HG02623 (cell line): ENCODE measurements at regions not wholly inside any gene's neighbourhood (a gene's known extent, or its start where the extent isn't known, plus 50 kb on each side); places are given as distances from the start of the nearest gene placed in this dataset.

ENCODE experiments used
- ATAC-seq: cut with Tn5 transposase; IDR thresholded peaks from one replicate; pipeline ENCODE4 v1.9.1; 2021; ENCODE audit warnings: moderate library complexity; ENCODE audit not compliant: unreplicated experiment

DNA sequence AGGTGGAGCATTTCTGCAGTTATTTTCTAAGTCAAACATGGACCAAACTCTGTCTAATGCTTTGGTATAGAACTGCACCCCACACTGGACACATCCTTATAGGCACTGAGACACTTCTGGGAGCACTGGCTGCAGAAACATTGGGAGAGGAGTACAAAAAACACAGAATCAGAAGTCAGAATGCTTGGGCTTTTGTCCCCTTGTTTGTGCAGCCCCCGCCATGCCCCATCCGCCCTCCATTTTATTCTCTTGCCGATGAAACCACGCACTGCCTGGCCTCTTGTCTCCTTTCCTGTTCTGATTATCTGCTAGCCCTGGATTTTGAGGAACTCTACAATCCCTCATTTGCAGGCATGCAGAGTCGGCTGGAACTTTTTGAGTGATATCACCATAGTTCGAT, 1201.2 kb downstream of the TBC1D22A start:
- ATAC-seq = no peak

DNA sequence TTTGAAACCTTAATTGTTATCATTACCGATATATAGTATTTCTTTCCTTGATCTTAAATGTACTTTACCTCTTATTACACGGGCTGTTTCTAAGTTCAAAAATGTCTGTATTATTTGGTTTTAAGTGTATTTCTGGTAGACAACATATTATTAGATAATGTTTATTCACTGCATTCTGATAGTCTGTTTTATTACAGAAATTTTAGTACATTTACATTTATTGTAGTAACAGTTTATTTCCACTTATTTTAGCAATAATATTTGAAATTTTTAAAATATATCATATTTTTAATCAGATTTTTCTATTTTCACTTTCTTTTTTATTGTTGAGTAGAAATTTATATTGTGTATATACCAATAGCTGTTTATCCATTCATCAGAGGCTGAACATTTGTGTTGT, 1195.2 kb downstream of the TBC1D22A start:
- ATAC-seq = no peak

DNA sequence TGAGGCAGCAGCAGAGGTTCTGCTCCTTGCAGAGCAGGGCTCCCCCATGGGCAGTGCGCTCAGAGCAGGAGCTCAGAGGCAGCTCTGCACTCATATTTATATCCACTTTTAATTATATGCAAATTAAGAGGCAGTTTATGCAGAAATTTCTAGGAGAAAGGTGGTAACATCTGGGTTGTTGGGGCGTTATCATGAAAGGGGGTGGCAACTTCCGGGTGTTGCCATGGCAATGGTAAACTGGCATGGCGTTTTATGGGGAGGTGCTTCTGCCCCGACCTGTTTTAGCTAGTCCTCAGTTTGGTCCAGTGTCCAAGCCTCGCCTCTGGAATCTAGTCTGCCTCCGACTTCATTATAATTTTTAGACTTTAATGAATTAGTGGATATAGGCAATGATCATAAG, 1191.7 kb downstream of the TBC1D22A start:
- ATAC-seq = no peak

DNA sequence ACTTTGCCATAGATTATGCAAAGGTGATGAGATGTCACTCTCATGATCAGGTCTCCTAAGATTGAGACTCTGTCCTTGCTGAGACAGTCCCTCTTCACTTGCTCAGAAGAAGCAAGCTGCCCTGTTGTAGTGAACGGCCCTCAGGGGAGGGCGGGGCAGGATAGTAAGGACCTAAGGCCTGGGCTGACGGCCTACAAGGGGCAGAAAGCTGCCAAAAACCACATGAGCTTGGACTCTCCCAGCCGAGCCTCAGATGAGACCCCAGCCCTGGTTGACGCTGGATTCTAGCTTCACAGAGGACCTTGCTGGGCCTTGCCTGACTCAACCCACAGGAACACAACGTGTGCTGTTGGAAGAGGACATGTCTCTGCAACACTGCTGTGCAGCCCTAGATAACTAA, 1182.5 kb downstream of the TBC1D22A start:
- no peak for ATAC-seq

DNA sequence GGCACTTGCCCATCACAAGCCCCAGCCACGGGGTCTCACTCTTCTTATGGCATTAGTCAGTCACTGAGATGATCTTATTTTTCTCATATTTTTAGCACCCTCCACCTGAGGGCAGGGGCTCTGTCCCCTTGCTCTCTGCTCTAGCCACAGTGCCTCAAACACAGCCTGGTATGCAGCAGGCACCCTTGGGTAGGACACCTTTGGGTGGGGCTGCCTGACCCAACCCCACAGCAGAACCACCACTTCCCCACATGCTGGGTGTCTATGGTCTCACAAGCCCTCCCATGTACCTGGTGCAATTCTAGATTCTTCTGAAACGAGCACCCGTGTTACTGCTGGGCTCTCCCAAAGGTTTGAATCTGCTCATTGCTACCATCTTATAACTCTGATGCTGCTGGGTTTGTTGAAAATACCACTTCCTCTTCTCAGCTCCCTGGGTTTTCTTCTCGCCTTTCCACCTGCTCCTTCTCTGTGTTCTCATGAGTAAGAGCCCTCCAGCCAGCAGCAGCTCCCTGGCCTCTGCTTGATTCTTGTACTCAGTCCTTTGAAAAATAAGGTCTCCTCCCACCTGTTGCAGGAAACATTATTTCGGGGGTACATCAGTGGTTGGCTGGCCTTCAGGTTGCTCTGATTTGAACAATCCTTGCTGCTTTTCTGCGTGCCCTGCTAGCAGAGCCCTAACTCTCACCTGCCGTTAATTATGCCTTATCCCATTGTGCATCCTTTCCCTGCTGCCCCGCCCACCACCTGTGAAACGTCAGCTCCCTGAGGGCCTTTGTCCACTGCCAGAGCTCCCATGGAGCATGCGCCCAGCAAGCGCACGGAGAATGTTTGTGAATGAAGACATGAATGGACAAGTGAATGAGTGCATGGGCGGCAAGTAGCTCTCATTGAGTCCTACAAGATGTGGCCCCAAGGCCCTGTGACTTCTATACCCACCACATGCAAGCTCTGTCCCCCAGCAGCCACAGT, 1181.6 kb downstream of the TBC1D22A start:
- no peak for ATAC-seq

DNA sequence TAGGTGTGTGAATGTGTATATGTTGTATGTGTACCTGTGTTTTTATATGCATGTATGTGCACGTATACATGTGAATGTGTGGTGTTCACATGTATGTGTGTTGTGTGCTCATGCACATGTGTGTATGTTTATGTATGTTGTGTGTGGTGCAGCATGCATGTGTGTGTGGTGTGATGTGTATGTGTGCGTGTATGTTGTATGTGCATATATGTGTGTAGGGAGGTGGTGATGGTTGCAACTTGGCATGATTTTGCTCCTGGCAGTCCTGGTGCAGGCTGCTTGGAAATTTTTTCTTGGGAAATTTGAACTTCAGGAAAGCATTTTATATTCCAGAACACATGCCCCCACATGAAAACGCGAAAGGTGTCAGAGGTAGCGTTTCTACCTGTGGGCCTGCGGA, 1177.8 kb downstream of the TBC1D22A start:
- no peak for ATAC-seq

DNA sequence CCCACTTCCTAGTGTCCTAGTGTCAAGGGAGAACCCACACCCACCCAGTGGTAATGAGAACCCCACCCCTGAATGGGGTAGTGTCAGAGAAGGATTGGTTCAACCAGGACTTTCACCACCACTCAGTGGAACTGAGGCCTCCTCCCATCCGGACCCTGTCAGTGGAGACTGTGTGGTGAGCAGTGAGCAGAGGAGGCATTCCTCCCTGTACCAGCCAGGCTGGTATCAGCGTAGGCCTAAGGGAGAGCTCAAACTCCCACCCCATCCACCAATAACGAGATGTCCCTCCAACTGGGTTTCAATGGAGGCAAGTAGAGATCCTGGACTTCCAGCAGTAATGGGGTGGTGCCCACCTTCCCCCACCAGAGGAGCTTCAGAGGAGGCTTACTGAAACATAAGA, 1171.4 kb downstream of the TBC1D22A start:
- no peak for ATAC-seq

DNA sequence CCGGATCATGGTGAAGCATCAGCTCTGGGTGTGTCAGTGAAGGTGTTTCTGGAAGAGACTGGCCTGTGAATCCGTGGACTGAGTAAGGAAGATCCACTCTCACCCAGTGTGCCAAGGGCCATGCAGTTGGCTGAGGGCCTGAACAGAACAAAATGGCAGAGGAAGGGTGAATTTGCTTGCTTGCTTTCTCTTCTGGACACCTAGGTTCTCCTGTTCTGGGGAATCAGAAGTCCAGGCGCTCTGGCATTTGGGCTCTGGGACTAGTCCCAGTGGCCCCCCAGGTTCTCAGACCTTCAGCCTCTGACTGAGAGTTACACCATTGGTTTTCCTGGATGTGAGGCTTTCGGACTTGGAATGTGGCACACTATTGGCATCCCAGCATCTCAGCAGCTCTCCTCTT, 1170.8 kb downstream of the TBC1D22A start:
- ATAC-seq = no peak

DNA sequence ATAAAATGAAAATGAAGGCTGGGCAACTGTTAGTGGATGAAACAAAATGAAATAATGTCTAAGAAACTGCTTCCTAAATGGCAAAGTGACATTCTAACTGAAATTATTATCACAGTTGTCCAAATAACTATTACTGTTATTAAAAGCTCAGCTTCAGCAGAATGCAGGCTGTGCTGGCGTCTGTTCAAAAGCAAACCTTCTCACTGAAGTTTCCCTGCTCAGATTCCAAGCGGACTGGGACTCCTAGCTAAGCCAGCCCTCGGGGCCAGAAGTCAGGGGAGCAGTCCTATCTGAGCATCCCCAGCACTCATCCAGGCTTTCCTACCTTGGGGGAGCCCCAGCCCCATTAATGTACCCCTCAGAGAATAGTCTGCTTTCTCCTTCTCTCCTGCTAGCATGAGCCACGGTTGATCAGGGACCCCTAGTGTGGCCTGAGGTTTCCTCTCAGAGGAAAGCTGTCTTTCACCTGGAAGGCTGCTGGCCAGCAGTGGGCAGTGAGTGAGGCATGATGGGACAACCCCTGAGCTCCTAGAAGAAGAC, 1167.3 kb downstream of the TBC1D22A start:
- no peak for ATAC-seq

DNA sequence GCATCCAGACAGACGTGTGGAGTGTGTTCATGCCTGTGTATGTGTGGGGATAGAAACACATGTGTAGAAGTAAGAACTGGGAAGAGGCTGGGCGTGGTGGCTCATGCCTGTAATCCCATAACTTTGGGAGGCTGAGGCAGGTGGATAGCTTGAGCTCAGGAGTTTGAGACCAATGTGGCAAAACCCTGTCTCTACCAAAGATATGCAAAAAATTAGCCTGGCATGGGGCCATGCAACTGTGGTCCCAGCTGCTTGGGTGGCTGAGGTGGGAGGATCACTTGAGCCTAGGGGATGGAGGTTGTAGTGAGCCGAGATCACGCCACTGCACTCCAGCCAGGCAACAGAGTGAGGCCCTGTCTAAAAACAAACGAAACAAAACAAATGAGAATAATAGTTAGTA, 1166.6 kb downstream of the TBC1D22A start:
- no peak for ATAC-seq

DNA sequence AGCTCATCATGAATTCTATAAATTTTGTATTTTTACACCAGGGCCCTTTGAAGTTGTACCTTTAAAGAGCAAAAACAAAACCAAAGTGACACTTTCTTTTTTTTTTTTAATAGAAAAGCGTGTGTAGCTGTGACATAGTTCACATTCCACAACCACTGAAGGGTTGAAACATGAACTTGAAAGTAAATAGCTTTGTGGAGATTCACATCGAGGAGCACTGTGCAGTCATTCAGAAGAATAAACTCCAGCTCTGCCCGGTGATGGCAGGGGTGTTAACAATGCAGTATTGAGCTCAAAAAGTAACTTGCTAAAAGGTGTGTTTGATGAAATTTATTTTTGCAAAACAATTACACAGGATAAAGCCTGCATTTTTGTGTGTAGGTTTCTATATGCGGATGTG, 1166.2 kb downstream of the TBC1D22A start:
- no peak for ATAC-seq

DNA sequence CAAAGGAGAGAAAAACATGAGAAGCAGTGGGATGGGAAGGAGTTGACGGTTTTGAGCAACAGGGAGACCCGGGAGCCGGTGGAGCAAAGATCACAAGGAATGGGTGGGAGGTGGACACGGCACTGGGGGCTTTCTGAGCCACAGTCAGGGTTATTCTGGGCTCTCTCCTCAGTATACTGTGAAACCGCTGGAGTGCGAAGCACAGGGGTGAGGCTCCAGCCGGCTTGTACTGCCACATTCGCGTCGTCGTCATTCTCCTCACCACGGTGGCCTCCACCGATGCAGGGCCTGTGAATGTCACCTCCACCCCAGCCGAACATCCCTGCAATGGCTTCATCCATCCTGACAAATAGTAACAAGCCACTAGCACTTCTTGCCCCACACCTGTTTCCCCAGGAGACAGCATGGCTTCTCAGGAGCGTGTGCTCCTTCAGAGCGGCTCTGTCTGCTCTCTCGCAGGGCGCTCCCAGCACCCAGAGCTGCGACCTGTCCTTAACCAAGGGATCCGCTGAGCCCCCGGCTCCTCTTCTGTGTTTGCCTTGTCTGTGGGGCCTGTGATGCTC, 1165.3 kb downstream of the TBC1D22A start:
- ATAC-seq = no peak

DNA sequence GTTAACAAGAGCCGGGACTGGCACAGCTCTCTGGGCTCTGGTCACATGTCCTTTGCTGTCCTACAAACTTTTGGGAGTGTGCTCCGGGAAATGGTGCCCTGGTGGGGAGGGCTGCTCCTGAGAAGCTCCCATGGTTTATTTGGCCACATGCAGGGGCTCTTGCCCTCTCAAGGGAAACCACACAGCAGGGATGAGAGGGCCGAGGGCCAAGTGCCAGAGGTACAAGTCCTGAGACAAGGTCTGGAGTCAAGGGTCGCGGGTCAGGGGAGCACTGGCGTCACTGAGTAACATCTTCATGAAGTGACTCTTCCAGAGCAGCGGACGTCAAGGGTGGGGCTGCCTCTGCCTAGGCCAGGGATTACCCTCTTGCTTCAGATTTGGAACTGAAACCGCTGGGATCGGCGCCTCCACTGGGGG, 1160.6 kb downstream of the TBC1D22A start:
- no peak for ATAC-seq

DNA sequence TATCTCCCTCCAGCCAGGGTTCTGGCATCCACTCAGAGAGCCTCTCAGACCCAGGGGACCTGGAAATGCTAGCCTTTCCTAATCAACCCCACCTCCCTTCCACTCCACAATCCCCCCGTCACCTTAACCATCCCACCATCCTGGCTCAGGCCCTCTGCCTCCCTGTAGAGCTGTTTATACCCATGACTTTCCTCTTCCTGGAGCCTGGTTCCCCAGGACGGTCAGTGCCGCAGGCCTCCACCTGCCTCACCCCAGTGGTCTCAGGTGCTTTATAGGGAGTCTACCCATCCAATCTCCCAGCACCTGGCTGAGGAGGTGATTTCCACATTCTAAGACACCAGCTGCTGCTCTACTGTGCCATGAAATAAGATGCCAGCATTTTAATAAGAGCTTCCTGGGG, 1159.5 kb downstream of the TBC1D22A start:
- ATAC-seq = no peak

DNA sequence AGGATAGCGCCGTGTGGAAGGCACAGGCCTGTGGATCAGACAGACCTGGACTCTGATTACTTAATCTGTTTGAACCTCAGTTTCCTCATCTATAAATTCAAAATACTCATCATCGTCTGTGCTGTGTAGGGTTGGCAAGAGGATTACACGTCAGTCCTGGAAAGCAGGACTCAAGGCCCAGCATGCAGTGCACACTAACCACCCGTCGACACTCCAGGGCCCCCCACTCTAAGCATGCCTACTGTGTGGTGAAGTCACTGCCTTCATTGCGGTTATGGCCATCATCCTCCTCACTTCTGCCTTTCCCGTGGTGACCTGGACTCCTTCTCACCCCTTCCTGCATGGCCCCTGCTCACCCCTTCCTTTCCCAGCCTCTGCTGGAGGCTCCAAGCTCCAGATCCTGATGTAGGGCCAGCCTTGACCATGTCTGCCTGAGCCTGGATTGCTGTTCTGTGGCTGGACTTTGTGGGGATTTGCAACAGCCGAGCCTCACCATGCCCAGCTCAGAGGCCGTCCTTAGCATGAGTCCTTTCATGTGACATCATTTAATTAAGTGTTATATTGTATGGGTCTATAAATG, 1158.0 kb downstream of the TBC1D22A start:
- ATAC-seq = no peak

DNA sequence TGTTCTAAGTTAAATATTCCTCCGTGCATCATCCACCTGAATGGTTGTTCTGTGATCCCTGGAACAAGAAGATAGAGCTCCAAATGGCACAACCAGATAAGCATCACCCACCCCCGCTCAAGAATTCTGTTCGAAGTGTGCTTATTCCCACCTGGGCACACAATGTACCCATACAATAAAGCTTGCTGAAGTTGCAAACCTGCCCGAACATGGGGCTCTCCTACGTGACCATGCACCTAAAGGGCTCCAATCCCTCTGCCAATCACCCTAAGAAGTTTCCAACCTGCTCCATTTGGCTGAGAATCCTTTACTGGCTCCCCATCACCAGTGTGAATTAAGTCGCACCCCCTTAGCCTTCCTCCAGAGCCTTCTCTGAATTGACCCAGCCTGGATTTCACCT, 1157.4 kb downstream of the TBC1D22A start:
- no peak for ATAC-seq

DNA sequence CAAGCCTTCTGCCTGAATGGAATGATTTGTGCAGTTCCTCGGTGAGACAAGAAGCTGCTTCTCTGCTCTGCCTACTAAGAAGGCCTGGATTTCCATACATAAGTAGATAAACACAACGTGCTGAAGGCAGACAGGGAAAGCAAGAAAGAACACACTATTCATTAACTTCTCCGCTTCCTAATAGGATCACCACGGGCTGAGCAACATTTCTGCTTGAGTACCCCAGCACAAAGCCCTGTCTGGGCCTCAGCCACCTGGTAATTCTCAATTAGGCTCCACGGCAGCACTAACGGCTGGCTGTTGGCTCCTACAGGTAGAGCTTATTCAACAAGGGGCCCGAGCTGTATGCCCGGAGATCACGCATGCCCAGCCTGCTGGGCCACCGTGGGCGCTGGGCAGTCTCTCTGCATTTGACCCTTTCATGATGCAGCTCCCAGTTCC, 1156.6 kb downstream of the TBC1D22A start:
- no peak for ATAC-seq

DNA sequence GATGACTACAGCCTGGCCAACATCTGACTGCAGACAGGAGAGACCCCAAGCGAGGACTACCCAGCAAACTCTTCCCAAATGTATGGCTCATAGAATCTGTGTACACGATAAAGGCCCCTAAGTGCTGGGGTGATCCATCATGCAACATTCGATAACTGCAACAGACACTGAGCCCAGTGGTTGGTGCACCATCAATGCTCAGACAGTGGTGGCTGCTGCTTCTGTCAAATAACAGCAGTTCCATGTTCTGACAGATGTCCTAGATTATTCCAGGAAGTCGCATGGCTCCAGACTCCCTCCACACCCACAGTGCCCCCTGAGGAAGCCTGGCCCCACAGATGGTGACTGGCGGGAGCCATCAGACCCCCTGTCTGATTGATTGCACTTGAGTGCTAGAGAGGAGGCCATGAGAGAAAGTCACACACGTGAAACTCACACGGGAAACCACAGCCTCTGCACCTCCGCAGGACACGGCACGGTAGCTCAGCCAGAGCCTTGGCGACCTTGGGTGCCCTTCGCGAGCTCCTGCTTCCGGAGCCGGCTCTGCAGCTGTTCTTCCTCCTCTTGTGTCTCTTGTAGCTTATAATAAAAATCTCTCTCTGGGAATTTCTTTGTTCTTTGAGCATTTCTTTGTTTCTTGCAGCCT, 1155.9 kb downstream of the TBC1D22A start:
- ATAC-seq = no peak

DNA sequence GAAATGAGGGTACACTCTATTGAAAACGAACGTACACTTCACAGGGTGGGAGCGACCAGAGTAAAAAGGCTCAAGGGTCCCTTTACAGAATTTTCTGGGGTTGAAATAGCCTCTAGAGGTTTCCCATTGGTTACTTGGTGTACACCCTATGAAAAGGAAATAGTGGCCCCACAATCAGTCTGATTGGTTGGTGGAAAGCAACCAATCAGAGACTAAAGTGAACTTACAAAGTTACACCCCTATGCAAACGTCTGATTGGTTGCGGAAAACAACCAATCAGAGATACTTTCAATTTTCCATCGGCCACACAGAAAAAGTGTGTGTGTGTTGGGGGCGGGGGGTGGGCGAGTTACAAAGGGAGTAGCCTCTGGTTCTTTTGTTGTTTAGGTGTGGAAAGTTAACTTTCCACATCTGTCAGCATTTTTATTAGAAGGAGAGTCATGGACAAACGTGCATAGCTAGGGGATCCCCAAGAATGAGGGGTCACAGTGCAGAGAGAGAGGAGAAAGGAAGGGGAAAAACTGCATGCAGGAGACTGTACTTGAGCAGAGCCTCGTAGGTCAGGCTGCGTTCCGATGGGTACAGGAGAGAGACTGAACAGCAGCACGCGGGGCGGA, 1152.1 kb downstream of the TBC1D22A start:
- no peak for ATAC-seq

DNA sequence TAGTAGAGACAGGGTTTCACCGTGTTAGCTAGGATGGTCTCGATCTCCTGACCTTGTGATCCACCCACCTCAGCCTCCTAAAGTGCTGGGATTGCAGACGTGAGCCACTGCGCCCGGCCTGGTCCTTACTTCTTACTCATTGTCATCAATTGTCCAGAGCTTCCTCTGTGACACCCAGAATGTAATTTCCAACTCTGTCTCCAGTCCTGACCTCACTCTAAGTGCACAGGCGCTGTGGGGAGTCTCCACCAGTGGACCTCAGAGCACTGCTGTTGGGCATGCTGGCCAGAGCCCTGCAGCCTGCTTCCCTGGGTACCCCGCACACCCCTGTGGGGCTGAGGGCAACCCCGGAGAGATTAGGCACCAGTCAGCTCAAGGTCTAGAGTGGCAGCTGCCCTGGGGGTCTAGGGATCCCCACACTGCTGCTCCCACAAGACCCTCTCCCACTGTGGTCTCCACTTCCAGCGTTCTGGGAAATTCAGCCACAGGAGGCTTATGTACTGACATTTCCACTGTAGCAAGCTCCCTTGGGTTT, 1140.3 kb downstream of the TBC1D22A start:
- ATAC-seq = no peak

DNA sequence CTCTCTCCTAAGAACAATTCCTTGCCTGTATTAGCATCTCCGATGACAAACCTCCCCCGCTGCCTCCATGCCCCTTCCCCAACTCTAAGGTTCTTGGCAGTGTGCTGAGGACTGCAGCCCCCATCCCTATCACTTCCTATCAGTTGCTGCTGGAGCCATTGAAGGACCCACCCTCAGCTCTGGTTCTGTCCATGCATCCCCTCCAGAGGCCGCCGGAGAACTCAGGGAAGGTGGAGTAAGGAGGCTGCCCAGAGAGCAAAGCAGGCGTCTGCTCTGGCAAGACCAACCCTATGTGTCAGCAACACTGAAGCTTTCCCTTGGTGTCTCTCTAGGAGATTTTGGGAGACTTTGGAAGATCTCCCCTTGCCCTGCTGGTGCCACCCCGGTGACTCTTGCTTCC, 1139.5 kb downstream of the TBC1D22A start:
- ATAC-seq = no peak
